LNCAP (cell line): ENCODE measurements at regions not wholly inside any gene's neighbourhood (a gene's known extent, or its start where the extent isn't known, plus 50 kb on each side); places are given as distances from the start of the nearest gene placed in this dataset.

Experiments
- CTCF ChIP-seq: fragments of 450-650 bp; IDR thresholded peaks from 2 replicates; pipeline ENCODE4 v1.5.1; 2017; ENCODE audit warnings: mild to moderate bottlenecking

GRCh38 chr6:139967497-139967896, 593.0 kb upstream of the CITED2 start:
- TF ChIP-seq CTCF = no peak

- TF ChIP-seq CTCF = no peak
Observed at GRCh38 chr6:139965393-139965792, 590.9 kb upstream of the CITED2 start.

GRCh38 chr6:139964737-139965136, 590.3 kb upstream of the CITED2 start:
- no peak for TF ChIP-seq CTCF

GRCh38 chr6:139962654-139963347, 588.4 kb upstream of the CITED2 start:
- no peak for TF ChIP-seq CTCF

GRCh38 chr6:139961190-139961589, 586.7 kb upstream of the CITED2 start:
- TF ChIP-seq CTCF = no peak

GRCh38 chr6:139960671-139961070, 586.2 kb upstream of the CITED2 start:
- no peak for TF ChIP-seq CTCF

- TF ChIP-seq CTCF = no peak
Observed at GRCh38 chr6:139955366-139956155, 581.1 kb upstream of the CITED2 start.
